ENCODE measurements at regions not wholly inside any gene's neighbourhood (a gene's known extent, or its start where the extent isn't known, plus 50 kb on each side); places are given as distances from the start of the nearest gene placed in this dataset.

DNA sequence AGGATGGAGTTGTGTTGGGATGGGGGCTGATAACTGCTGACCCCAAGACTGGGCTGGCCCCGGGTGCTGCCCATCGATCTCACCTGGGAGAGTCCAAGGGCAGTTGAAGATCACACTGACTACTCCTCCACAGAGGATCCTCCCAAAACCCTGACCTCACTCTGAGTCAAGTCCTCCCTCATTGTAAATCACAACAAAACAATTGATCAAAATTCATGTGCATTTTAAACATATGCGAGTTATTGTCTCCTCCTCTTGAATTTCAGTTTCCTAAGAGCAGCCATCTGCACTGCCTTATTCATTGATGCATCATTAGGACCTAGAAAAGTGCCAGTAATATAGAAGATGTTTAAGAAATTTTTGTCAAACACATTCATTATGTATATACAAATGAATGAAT, 273.6 kb downstream of the C1orf94 start:
- TF ChIP-seq, protein P1, sequence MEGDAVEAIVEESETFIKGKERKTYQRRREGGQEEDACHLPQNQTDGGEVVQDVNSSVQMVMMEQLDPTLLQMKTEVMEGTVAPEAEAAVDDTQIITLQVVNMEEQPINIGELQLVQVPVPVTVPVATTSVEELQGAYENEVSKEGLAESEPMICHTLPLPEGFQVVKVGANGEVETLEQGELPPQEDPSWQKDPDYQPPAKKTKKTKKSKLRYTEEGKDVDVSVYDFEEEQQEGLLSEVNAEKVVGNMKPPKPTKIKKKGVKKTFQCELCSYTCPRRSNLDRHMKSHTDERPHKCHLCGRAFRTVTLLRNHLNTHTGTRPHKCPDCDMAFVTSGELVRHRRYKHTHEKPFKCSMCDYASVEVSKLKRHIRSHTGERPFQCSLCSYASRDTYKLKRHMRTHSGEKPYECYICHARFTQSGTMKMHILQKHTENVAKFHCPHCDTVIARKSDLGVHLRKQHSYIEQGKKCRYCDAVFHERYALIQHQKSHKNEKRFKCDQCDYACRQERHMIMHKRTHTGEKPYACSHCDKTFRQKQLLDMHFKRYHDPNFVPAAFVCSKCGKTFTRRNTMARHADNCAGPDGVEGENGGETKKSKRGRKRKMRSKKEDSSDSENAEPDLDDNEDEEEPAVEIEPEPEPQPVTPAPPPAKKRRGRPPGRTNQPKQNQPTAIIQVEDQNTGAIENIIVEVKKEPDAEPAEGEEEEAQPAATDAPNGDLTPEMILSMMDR (IDR thresholded peaks at IDR 0.05), result no peak
- no peak for TF ChIP-seq POLR2A (IDR thresholded peaks at IDR 0.05)

Data from prostate gland (tissue), 2 donors.